DND-41 (cell line): ENCODE measurements at regions not wholly inside any gene's neighbourhood (a gene's known extent, or its start where the extent isn't known, plus 50 kb on each side); places are given as distances from the start of the nearest gene placed in this dataset.

Source experiments
- EZH2 ChIP-seq: IDR thresholded peaks from 3 replicates; pipeline ENCODE4 v1.6.1; 2012; ENCODE audit warnings: borderline replicate concordance, low read depth, mild to moderate bottlenecking, moderate library complexity, low read length, inconsistent platforms; ENCODE audit not compliant: severe bottlenecking
- TF ChIP-seq, protein P1 (sequence below): IDR thresholded peaks from 2 replicates; pipeline ENCODE4 v1.5.1; 2012; ENCODE audit warnings: borderline replicate concordance, low read length, moderate library complexity, mild to moderate bottlenecking; ENCODE audit not compliant: poor library complexity, severe bottlenecking; ENCODE audit errors: extremely low read depth

DNA sequence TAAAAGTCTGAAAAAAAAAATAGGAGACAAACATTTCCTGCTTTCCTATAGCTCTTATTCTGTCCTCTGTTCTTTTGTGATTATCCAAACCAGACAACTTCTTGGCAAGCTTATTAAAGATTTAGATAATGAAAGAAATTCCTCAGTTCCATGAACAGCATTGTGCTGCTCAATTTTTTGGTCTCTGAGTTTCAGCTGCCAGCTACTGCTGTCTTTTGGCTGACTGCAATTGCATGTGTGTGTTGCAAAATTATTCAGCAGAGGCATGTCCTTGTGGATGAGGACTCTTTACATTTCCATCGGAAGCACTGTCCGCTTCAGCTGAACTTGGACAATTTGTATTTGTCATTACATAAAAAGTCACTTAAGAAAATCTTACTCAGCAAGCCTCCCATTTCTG is 397.3 kb upstream of the RASGRP1 start:
- TF ChIP-seq, protein P1, sequence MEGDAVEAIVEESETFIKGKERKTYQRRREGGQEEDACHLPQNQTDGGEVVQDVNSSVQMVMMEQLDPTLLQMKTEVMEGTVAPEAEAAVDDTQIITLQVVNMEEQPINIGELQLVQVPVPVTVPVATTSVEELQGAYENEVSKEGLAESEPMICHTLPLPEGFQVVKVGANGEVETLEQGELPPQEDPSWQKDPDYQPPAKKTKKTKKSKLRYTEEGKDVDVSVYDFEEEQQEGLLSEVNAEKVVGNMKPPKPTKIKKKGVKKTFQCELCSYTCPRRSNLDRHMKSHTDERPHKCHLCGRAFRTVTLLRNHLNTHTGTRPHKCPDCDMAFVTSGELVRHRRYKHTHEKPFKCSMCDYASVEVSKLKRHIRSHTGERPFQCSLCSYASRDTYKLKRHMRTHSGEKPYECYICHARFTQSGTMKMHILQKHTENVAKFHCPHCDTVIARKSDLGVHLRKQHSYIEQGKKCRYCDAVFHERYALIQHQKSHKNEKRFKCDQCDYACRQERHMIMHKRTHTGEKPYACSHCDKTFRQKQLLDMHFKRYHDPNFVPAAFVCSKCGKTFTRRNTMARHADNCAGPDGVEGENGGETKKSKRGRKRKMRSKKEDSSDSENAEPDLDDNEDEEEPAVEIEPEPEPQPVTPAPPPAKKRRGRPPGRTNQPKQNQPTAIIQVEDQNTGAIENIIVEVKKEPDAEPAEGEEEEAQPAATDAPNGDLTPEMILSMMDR: no peak
- no peak for TF ChIP-seq EZH2
